ELR (cell line): ENCODE measurements at regions not wholly inside any gene's neighbourhood (a gene's known extent, or its start where the extent isn't known, plus 50 kb on each side); places are given as distances from the start of the nearest gene placed in this dataset.

Source experiments
- DNase-seq: peaks from one replicate; pipeline ENCODE4 v3.0.0-alpha.2; 2015; ENCODE audit warnings: low read depth

DNA sequence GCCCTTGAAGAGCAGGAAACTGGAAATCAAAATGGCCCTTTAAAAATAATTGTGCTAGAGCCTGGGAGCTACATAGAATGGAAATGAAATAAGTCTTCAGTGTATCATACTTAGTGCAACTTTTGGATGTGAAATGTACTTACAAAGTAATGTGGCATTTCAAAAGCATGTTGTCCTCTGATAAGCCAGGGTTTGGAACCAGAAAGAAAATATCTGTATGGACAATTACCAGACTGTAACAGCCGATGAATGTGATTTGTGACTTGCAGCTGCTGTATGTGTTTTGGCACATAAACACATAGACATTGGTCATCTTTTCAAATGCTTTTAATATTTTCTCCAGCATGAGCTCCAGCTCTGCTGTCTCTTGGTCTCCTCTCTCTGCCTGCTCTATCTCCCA is 546.4 kb downstream of the OMA1 start:
- no peak for DNase-seq

- DNase-seq, result no peak
Measured at GRCh38 chr1:57996400-57996799, 550.1 kb downstream of the OMA1 start.

GRCh38 chr1:57991289-57991688 is 555.2 kb downstream of the OMA1 start:
- DNase-seq, result no peak

- no peak for DNase-seq
Measured at GRCh38 chr1:57989877-57990276, 556.6 kb downstream of the OMA1 start.

- DNase-seq, result no peak
Measured at GRCh38 chr1:57987523-57987922, 559.0 kb downstream of the OMA1 start.

- DNase-seq, result no peak
Measured at GRCh38 chr1:57986432-57986831, 560.1 kb downstream of the OMA1 start.

DNA sequence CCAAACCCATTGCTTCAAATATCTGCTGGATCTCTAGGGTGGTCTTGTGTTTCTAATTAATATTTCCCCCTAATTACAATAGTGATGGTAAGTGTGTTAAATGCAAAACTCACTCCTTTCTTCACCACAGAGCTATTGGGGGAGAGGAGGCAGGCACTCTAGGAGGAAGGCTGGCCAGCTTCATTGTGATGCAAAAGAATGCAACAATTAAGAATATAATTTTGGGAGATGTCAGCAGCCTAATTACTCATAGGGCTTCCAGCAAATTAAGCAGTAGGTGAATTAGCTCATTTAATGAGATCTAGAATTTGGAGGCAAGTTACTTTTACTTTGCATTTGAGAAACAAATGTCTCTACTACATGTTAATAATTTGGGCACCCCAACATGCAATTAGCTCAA is 560.4 kb upstream of the DAB1 start:
- no peak for DNase-seq

DNA sequence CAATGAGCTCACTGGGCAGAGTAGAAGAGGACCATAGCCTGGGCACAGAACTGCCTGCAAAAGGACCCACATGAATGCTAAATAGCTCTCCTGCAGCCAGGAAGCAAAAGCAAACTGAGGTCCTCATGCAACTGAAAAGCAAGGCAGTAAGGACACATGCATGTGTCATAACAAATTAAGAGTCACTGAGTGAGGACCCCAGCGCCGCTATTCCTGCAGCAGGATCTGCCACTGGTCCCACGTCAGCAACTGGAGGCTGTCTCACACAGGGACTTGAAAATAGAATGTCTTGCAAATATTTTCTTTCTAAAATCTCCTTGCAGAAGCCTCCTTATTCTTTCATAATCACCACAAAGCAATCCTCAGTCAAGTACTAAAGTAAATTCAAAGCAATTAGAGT is 559.6 kb upstream of the DAB1 start:
- DNase-seq, result no peak

DNA sequence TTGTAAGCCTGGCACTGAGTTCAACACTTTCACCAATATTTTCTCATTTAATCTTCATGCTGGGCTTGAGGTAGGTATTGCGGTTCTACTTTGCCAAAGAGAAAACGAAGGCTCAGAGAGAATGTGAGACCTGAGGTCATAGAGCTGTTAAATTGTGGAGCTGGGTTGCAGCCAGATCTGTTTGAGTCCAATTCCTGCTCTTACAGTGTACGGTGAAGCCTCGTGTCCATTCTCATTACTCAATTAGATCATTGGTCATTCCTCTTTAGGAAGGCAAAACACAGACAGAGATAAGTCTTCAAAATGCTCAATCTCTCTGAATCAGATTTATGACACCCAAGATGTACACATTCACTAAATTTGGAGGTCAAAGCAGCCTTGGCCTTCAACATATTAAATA is 559.0 kb upstream of the DAB1 start:
- DNase-seq, result no peak

DNA sequence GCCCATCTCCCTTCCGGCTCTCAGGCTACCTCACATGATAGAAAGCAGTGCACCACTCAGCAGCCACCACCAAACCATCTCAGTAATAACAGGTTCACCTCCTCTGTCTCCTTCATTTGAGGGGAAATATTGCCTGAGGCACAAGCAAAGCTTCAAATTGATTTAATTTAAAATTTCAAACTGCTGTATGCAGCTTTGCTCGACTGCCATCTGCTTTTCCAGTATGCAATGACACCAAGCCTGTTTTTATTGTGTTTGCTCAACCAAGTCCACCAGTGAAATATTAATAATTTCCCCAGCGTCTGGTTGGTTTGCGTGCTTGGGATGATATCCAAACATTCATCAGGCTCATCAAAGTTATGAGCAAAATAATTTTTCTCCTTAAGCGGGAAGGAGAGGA is 552.4 kb upstream of the DAB1 start:
- no peak for DNase-seq

- no peak for DNase-seq
Measured at GRCh38 chr1:57968321-57968720, 544.5 kb upstream of the DAB1 start.

- no peak for DNase-seq
Measured at GRCh38 chr1:57966751-57967406, 543.0 kb upstream of the DAB1 start.

- no peak for DNase-seq
Measured at GRCh38 chr1:57966340-57966739, 542.5 kb upstream of the DAB1 start.

DNA sequence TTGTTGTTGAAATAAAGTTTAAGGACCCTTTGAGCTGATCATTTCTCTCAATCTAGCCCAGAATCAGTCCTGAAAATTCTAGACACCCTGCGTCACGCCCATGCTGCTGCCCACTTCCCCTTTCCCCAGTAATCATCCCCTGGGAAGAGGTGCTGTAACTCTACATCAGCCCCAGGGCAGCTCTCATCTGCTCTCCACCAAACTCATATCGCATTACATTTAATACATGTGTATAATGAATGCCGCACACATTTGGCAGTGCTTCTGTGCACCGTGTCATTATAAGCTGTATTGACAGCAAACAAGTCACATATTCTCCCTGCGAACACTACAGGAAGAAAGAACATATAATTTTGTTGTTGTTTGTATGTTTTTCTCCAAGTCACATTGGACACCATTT is 539.7 kb upstream of the DAB1 start:
- DNase-seq, result no peak

DNA sequence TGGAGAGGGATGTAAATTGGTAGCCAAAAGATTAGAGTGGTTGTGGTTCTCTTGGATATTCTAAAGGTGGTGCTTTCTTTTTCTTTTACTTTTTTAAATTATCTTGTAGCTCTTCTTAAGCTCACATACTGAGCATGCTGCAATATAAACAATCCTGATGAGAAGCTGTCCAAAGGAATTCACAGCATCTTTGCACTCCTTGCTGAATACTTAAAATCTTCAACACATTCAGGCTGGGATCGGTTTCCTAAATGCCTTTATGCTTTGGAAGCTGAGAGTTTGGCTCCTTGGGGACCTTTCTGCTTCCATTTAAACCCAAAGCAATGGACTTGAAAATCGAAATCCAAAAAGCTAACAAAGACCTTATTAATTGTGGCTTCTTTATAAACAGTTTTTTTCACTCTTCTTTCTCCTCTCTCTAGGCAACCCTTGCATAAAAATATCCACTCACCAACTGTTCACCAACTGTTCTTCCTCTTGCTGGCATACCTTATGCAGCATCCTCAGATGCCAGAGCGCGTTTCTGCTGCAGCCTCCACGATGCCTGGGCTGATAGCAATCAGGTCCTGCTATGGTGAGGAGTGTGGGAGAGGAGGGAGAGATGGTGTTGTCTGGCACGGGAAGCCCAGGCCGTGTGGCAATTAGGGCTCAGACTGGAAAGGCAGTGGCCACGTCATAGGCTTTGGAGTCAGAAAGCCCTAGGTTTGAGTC is 535.8 kb upstream of the DAB1 start:
- no peak for DNase-seq

- no peak for DNase-seq
Measured at GRCh38 chr1:57957576-57957975, 533.7 kb upstream of the DAB1 start.

GRCh38 chr1:57951390-57951789 is 527.5 kb upstream of the DAB1 start:
- DNase-seq, result no peak

DNA sequence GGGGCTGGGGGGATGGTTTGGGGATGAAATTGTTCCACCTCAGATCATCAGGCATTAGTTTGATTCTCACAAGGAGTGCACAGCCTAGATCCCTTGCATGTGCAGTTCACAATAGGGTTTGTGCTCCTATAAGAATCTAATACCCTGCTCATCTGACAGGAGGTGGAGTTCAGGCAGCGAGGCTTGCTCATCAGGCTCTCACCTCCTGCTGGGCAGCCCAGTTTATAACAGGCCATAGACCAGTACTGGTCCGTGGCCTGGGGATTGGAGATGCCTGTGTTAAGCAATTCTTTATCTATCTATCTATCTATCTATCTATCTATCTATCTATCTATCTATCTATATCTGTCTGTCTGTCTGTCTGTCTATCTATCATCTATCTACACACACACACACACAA is 525.3 kb upstream of the DAB1 start:
- no peak for DNase-seq

- DNase-seq, result no peak
Measured at GRCh38 chr1:57947471-57947870, 523.6 kb upstream of the DAB1 start.

DNA sequence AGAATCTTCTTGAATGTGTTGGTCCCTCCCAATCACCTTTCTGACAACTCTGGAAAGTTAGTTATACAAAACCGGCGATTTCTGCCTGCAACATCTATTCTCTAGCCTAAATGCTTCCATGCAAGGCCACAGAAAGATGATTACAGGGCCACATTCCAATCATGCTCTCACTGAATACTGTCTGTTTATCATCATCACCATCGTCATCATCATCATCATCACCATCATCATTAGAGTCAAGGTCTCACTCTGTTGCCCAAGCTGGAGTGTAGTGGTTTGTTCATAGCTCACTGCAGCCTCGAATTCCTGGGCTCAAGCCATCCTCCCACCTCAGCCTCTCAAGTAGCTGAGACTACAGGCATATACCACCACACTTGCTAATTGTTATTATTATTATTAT is 521.2 kb upstream of the DAB1 start:
- no peak for DNase-seq

DNA sequence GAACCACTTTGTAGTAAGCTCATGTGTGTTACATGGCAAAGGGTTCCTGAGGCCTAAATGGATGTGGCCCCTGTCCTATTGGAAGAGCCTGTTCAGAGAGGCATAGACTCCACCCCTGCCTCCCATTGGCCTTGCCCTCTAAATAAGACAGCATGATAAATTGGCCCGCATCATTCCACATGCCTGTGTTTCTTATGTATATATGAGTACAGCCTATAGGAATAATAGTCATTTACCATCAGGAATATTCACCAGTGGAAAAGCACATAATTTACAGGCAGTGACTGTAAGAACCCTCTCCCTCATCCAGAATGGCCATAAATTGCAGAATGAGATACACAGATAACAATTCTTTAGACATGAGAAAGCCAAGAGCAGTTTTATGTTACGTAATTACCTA is 519.5 kb upstream of the DAB1 start:
- DNase-seq, result no peak

DNA sequence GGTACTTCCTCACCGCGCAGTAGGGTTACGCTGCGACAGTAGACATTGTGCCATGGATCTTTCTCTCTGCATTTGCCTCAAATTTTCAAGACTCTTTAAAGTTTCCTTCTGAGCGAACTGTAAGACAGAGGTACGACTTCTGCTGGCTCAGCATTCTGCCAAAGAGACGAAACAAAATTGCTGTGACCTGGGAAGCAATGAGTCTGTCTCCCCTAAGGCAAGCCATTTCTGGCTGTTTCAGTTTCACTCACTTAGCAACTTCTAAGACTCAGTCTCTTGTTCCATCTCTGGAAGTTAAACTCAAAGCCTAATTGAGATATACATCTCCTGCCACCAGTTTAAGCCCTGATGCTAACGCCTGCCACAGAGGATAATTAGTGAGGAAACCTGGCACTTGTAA is 510.9 kb upstream of the DAB1 start:
- no peak for DNase-seq

DNA sequence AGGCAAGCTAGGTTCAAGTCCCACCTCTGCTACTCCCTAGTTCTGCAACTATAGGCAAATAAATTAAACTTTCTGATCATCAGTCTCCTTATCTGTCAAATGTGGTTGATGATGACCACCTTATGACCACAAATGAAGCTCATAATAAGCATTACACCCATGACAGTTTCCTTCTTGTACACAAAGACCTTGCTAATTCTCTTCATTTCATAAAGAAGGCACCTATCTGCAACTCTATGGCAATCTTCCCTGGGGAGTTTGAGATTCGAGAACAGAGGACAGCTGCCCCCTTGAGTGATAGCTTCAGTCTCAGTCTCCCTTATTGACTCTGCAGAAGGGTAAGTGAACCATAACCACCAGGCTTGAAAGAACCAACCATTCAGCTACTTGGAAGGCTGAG is 503.1 kb upstream of the DAB1 start:
- no peak for DNase-seq

DNA sequence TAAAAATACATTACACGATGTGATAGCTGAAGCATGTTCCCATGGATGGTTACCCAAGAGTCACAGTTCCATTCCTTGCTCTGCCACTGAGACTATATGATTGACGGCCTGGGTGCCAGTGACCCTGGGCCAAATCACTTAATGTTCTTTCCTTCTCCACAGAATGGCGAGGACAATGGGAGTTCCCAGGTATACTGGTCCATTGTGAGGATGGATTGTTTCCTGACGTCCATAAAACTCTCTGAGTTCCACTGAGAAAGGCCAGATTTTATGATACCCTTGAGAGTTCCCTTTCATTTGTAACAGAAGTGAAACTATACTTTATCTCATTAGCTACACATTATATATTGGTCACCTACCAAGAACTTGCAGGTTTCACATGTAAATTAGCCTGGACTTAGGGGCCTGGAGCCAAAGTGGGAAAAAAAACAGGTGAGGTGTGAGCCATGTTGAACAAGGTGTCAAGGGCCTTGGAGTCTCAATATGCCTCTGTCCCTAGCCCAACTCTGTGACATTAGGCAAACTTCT is 502.2 kb upstream of the DAB1 start:
- no peak for DNase-seq
